ENCODE measurements at regions not wholly inside any gene's neighbourhood (a gene's known extent, or its start where the extent isn't known, plus 50 kb on each side); places are given as distances from the start of the nearest gene placed in this dataset.

- Histone ChIP-seq H3K4me1 (ENCODE audit: control insufficient read depth, insufficient read depth, low read length, poor library complexity, severe bottlenecking) (no peaks in the 10 kb centered on the region), H3K4me3 (ENCODE audit: insufficient read depth, low read depth, low read length, poor library complexity, severe bottlenecking) (no peak overlapping the region), H3K27ac (ENCODE audit: insufficient read depth, low read length, poor library complexity, severe bottlenecking) (no peak overlapping the region), H3K9me3 (ENCODE audit: control insufficient read depth, low read length) (no peaks in the 10 kb centered on the region), H3K36me3 (ENCODE audit: control insufficient read depth, insufficient read depth, low read length) (no peaks in the 10 kb centered on the region), H3K27me3 (replicated peaks; ENCODE audit: control insufficient read depth, insufficient read depth, low read length, poor library complexity, severe bottlenecking) (no peaks in the 10 kb centered on the region)
- DNase-seq = no peak
These were observed 65.7 kb downstream of the UNC5CL start for GRCh38 chr6:40973304-40973703.

- Histone ChIP-seq H3K36me3 (ENCODE audit: control insufficient read depth, insufficient read depth, low read length) (no peaks in the 10 kb centered on the region), H3K9me3 (ENCODE audit: control insufficient read depth, low read length) (no peaks in the 10 kb centered on the region), H3K27me3 (replicated peaks; ENCODE audit: control insufficient read depth, insufficient read depth, low read length, poor library complexity, severe bottlenecking) (no peaks in the 10 kb centered on the region), H3K4me3 (ENCODE audit: insufficient read depth, low read depth, low read length, poor library complexity, severe bottlenecking) (no peak overlapping the region), H3K27ac (ENCODE audit: insufficient read depth, low read length, poor library complexity, severe bottlenecking) (no peak overlapping the region), H3K4me1 (ENCODE audit: control insufficient read depth, insufficient read depth, low read length, poor library complexity, severe bottlenecking) (no peaks in the 10 kb centered on the region)
- DNase-seq = no peak
These were observed 66.2 kb downstream of the UNC5CL start for GRCh38 chr6:40972814-40973213.

- Histone ChIP-seq H3K4me1 (ENCODE audit: control insufficient read depth, insufficient read depth, low read length, poor library complexity, severe bottlenecking) (no peaks in the 10 kb centered on the region), H3K27ac (ENCODE audit: insufficient read depth, low read length, poor library complexity, severe bottlenecking) (no peak overlapping the region), H3K4me3 (ENCODE audit: insufficient read depth, low read depth, low read length, poor library complexity, severe bottlenecking) (no peak overlapping the region), H3K9me3 (ENCODE audit: control insufficient read depth, low read length) (no peaks in the 10 kb centered on the region), H3K36me3 (ENCODE audit: control insufficient read depth, insufficient read depth, low read length) (no peaks in the 10 kb centered on the region), H3K27me3 (replicated peaks; ENCODE audit: control insufficient read depth, insufficient read depth, low read length, poor library complexity, severe bottlenecking) (no peaks in the 10 kb centered on the region)
- no peak for DNase-seq
These were observed 66.8 kb downstream of the UNC5CL start for GRCh38 chr6:40972190-40972589.

DNA sequence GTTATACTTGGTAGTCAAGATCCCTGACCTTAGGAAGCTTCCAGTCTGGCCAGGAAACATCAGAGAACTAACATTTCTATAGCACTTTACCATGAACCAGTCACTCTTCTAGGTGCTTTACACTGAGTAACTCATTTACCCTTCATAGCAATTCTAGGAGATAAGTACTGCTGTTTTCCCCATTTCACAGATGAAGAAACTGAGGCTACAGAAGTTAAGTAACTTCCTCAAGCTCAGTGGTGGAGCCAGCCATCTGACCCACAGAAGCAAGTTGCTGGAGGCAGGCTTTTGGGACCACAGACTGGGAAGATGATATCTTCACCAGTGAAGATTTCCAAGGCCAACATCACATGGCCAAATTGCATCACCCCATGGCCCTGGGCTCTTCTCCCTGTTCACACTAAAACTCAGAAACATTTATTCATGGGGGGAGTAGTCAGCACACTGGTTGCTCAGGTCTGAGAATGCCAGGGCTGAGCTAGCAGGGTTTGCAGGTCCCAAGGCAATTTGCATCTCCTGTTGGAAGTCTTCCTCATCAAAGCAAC is 70.3 kb downstream of the UNC5CL start:
- Histone ChIP-seq H3K36me3 (ENCODE audit: control insufficient read depth, insufficient read depth, low read length) (no peaks in the 10 kb centered on the region), H3K4me3 (ENCODE audit: insufficient read depth, low read depth, low read length, poor library complexity, severe bottlenecking) (no peak overlapping the region)

DNA sequence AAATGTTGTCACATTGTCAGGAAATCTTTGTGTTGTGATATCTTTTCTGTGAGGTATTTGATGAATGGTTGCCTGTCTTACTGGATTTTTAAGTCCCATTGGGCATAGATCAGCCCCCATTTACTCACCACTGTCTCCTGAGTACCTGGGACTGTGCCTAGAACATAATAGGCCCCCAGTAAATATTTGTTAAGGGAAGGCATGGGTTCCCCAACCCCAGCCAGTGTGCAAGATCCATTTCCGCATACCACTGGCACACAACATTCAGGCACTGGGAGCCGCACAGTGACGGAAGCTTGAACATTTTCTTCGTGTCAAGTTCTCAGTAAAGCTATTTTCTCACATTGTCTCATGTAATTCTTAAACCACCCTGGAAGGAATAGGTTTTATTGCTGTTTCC is 72.2 kb downstream of the UNC5CL start:
- DNase-seq = no peak
- Histone ChIP-seq H3K27me3 (replicated peaks; ENCODE audit: control insufficient read depth, insufficient read depth, low read length, poor library complexity, severe bottlenecking) (no peaks in the 10 kb centered on the region), H3K4me3 (ENCODE audit: insufficient read depth, low read depth, low read length, poor library complexity, severe bottlenecking) (no peak overlapping the region), H3K36me3 (ENCODE audit: control insufficient read depth, insufficient read depth, low read length) (no peaks in the 10 kb centered on the region), H3K4me1 (ENCODE audit: control insufficient read depth, insufficient read depth, low read length, poor library complexity, severe bottlenecking) (no peaks in the 10 kb centered on the region), H3K9me3 (ENCODE audit: control insufficient read depth, low read length) (no peaks in the 10 kb centered on the region), H3K27ac (ENCODE audit: insufficient read depth, low read length, poor library complexity, severe bottlenecking) (no peak overlapping the region)

More for the DNA sequence above, 70.3 kb downstream of the UNC5CL start:
- no peaks in the 10 kb centered on the region for H3K27me3 ChIP-seq (replicated peaks; ENCODE audit: control insufficient read depth, insufficient read depth, low read length, poor library complexity, severe bottlenecking)
- no peaks in the 10 kb centered on the region for H3K9me3 ChIP-seq (ENCODE audit: control insufficient read depth, low read length)
- DNase-seq = no peak
- H3K4me1 ChIP-seq (ENCODE audit: control insufficient read depth, insufficient read depth, low read length, poor library complexity, severe bottlenecking) = no peaks in the 10 kb centered on the region
- no peak overlapping the region for H3K27ac ChIP-seq (ENCODE audit: insufficient read depth, low read length, poor library complexity, severe bottlenecking)

DNA sequence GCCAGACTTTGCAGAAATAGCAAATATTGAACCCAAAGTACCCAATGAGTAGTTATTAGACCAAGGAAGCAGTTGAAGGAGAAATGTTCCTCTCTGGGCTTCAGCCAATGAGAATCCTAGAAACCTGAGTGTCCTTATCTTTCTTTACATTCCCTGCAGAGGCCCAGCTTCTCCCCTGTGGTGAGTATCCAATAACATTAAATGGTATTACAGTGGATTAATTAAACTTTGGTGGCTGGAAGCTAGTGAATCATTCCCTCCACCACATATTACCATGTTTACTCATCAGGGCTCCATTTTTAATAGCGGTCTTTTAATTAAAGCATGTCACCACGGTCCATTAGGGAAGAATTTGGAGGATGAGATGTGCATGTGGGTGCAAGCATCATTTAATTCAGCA is 74.0 kb downstream of the UNC5CL start:
- DNase-seq = no peak
- Histone ChIP-seq H3K4me1 (ENCODE audit: control insufficient read depth, insufficient read depth, low read length, poor library complexity, severe bottlenecking) (no peaks in the 10 kb centered on the region), H3K27ac (ENCODE audit: insufficient read depth, low read length, poor library complexity, severe bottlenecking) (no peak overlapping the region), H3K36me3 (ENCODE audit: control insufficient read depth, insufficient read depth, low read length) (no peaks in the 10 kb centered on the region), H3K4me3 (ENCODE audit: insufficient read depth, low read depth, low read length, poor library complexity, severe bottlenecking) (no peak overlapping the region), H3K27me3 (replicated peaks; ENCODE audit: control insufficient read depth, insufficient read depth, low read length, poor library complexity, severe bottlenecking) (no peaks in the 10 kb centered on the region), H3K9me3 (ENCODE audit: control insufficient read depth, low read length) (no peaks in the 10 kb centered on the region)

- Histone ChIP-seq H3K27ac (ENCODE audit: insufficient read depth, low read length, poor library complexity, severe bottlenecking) (no peak overlapping the region), H3K4me1 (ENCODE audit: control insufficient read depth, insufficient read depth, low read length, poor library complexity, severe bottlenecking) (no peaks in the 10 kb centered on the region), H3K9me3 (ENCODE audit: control insufficient read depth, low read length) (no peaks in the 10 kb centered on the region), H3K36me3 (ENCODE audit: control insufficient read depth, insufficient read depth, low read length) (no peaks in the 10 kb centered on the region), H3K4me3 (ENCODE audit: insufficient read depth, low read depth, low read length, poor library complexity, severe bottlenecking) (no peak overlapping the region), H3K27me3 (replicated peaks; ENCODE audit: control insufficient read depth, insufficient read depth, low read length, poor library complexity, severe bottlenecking) (no peaks in the 10 kb centered on the region)
- DNase-seq = no peak
These were observed 76.0 kb downstream of the UNC5CL start for GRCh38 chr6:40963019-40963418.

DNA sequence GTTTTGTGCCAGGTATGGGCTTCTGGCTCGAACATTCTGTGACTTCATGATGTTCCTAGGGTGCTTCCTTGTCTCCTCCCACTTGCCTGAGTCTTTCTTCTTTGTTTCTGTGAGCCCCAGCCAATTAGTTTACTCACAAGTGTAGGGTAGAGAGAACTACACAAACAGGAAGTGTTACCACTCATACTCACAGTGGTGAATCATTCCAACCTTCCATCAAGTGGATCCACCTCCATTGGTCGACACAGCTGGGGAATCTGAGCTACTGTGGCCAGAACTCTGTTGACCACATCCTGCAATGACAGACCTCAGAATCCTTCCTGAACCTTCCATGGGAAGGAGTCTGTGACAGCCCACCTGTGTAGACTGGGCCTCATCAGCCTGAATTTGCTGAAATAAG is 76.8 kb downstream of the UNC5CL start:
- Histone ChIP-seq H3K27ac (ENCODE audit: insufficient read depth, low read length, poor library complexity, severe bottlenecking) (no peak overlapping the region), H3K36me3 (ENCODE audit: control insufficient read depth, insufficient read depth, low read length) (no peaks in the 10 kb centered on the region), H3K27me3 (replicated peaks; ENCODE audit: control insufficient read depth, insufficient read depth, low read length, poor library complexity, severe bottlenecking) (no peaks in the 10 kb centered on the region), H3K4me3 (ENCODE audit: insufficient read depth, low read depth, low read length, poor library complexity, severe bottlenecking) (no peak overlapping the region), H3K4me1 (ENCODE audit: control insufficient read depth, insufficient read depth, low read length, poor library complexity, severe bottlenecking) (no peaks in the 10 kb centered on the region), H3K9me3 (ENCODE audit: control insufficient read depth, low read length) (no peaks in the 10 kb centered on the region)
- DNase-seq = no peak

- H3K4me1 ChIP-seq (ENCODE audit: control insufficient read depth, insufficient read depth, low read length, poor library complexity, severe bottlenecking) = no peaks in the 10 kb centered on the region
- no peaks in the 10 kb centered on the region for H3K36me3 ChIP-seq (ENCODE audit: control insufficient read depth, insufficient read depth, low read length)
- no peaks in the 10 kb centered on the region for H3K27me3 ChIP-seq (replicated peaks; ENCODE audit: control insufficient read depth, insufficient read depth, low read length, poor library complexity, severe bottlenecking)
- no peak overlapping the region for H3K27ac ChIP-seq (ENCODE audit: insufficient read depth, low read length, poor library complexity, severe bottlenecking)
- DNase-seq = no peak
- no peaks in the 10 kb centered on the region for H3K9me3 ChIP-seq (ENCODE audit: control insufficient read depth, low read length)
- H3K4me3 ChIP-seq (ENCODE audit: insufficient read depth, low read depth, low read length, poor library complexity, severe bottlenecking) = no peak overlapping the region
These were observed 77.2 kb downstream of the UNC5CL start for GRCh38 chr6:40961831-40962230.

- Histone ChIP-seq H3K27me3 (replicated peaks; ENCODE audit: control insufficient read depth, insufficient read depth, low read length, poor library complexity, severe bottlenecking) (no peaks in the 10 kb centered on the region), H3K4me1 (ENCODE audit: control insufficient read depth, insufficient read depth, low read length, poor library complexity, severe bottlenecking) (no peaks in the 10 kb centered on the region), H3K9me3 (ENCODE audit: control insufficient read depth, low read length) (no peaks in the 10 kb centered on the region), H3K36me3 (ENCODE audit: control insufficient read depth, insufficient read depth, low read length) (no peaks in the 10 kb centered on the region), H3K4me3 (ENCODE audit: insufficient read depth, low read depth, low read length, poor library complexity, severe bottlenecking) (no peak overlapping the region), H3K27ac (ENCODE audit: insufficient read depth, low read length, poor library complexity, severe bottlenecking) (no peak overlapping the region)
- no peak for DNase-seq
These were observed 78.1 kb downstream of the UNC5CL start for GRCh38 chr6:40960742-40961430.
